HCT116 (cell line): ENCODE measurements at regions not wholly inside any gene's neighbourhood (a gene's known extent, or its start where the extent isn't known, plus 50 kb on each side); places are given as distances from the start of the nearest gene placed in this dataset.

Experiments
- ATAC-seq: fragments of 200-7000 bp; cut with Tn5 transposase; 2 replicates; pipeline ENCODE4 v1.9.1; 2020; ENCODE audit warnings: mild to moderate bottlenecking, moderate library complexity
- BruUV-seq: library from RNA; stranded (reverse); fragments of 400-500 nt; replicated peaks from 2 replicates; lab custom pipeline; 2021; lab: Mats Ljungman, UMichigan
- CTCF ChIA-PET: fragments of 300-600 bp; sonication (Branson Sonifier 250); formaldehyde crosslinking; loops from one replicate; lab custom pipeline; 2021; ENCODE audit warnings: antibody characterized with exemption; lab: Charles Lee
- POLR2A ChIA-PET: fragments of 300-600, 350-600 bp; sonication (Branson Sonifier 250); formaldehyde crosslinking; loops from one replicate; lab custom pipeline; 2021; ENCODE audit warnings: antibody characterized with exemption; lab: Charles Lee
- RAD21 ChIA-PET, 2 experiments: fragments of 300-600 bp; sonication (Branson Sonifier 250); formaldehyde crosslinking; loops; one replicate each; lab custom pipeline; 2023; ENCODE audit warnings: low total read pairs in 2 of 2; ENCODE audit not compliant: uncharacterized antibody in 2 of 2, unreplicated experiment in 2 of 2, low non-redundant PET in 1 of 2; lab: Charles Lee
- DNase-seq: peaks from one replicate; pipeline ENCODE4 v3.0.0-alpha.2; 2010; ENCODE audit warnings: low read depth, low spot score
- H2AFZ ChIP-seq: fragments of 200-600 bp; shearing (Covaris generic), sonication (generic); 2 replicates; pipeline ENCODE4 v1.6.1; 2017; ENCODE audit warnings: low read depth, mixed run types, mixed read lengths, antibody characterized with exemption, low read length; ENCODE audit not compliant: poor library complexity, severe bottlenecking
- H3K27ac ChIP-seq: 2 replicates; pipeline ENCODE4 v1.5.1; 2012; ENCODE audit warnings: low read depth, low read length
- H3K27me3 ChIP-seq: fragments of 200-600 bp; sonication (generic); 2 replicates; pipeline ENCODE4 v1.6.1; 2016; ENCODE audit warnings: mixed run types, low read length, mixed read lengths; ENCODE audit not compliant: insufficient read depth
- H3K36me3 ChIP-seq, 2 experiments: fragments of 200-500 bp in 1 of 2; fragments of 200-600 bp in 1 of 2; sonication (Bioruptor generic) in 1 of 2; sonication (generic) in 1 of 2; 2 replicates each; pipeline versions ENCODE4 v1.5.1 to v1.6.1; 2014 to 2016; ENCODE audit warnings: low read length in 2 of 2, inconsistent platforms in 1 of 2, mixed read lengths in 1 of 2, mixed run types in 1 of 2; ENCODE audit not compliant: insufficient read depth in 2 of 2, control insufficient read depth in 1 of 2
- H3K4me1 ChIP-seq, 2 experiments: fragments of 200-600 bp in 1 of 2; sonication (generic) in 1 of 2; 2 replicates each; pipeline versions ENCODE4 v1.5.1 to v1.6.1; 2012 to 2017; ENCODE audit warnings: low read length in 2 of 2, inconsistent platforms in 1 of 2, mild to moderate bottlenecking in 1 of 2, mixed read lengths in 1 of 2, mixed run types in 1 of 2, moderate library complexity in 1 of 2; ENCODE audit not compliant: insufficient read depth in 2 of 2, control insufficient read depth in 1 of 2
- H3K4me2 ChIP-seq: fragments of 200-600 bp; sonication (generic); 2 replicates; pipeline ENCODE4 v1.6.1; 2017; ENCODE audit warnings: mixed run types, low read length, mixed read lengths
- H3K4me3 ChIP-seq, 2 experiments: fragments of 200-600 bp in 1 of 2; sonication (generic) in 1 of 2; replicated peaks in 1 of 2; 2 replicates each; pipeline ENCODE4 v1.5.1; 2011 to 2016; ENCODE audit warnings: low read length in 2 of 2, control low read depth in 1 of 2, low read depth in 1 of 2, mild to moderate bottlenecking in 1 of 2, mixed read lengths in 1 of 2, mixed run types in 1 of 2
- H3K79me2 ChIP-seq: fragments of 200-600 bp; sonication (generic); 2 replicates; pipeline ENCODE4 v1.6.1; 2017; ENCODE audit warnings: mild to moderate bottlenecking, mixed run types, low read length, moderate library complexity, mixed read lengths; ENCODE audit not compliant: insufficient read depth
- H3K9ac ChIP-seq: fragments of 200-600 bp; sonication (generic); 2 replicates; pipeline ENCODE4 v1.6.1; 2016; ENCODE audit warnings: low read length, mixed read lengths
- H3K9me2 ChIP-seq: fragments of 200-600 bp; sonication (generic), shearing (Covaris generic); 2 replicates; pipeline ENCODE4 v1.6.1; 2017; ENCODE audit warnings: mixed run types, mild to moderate bottlenecking, moderate library complexity; ENCODE audit not compliant: insufficient read depth
- H3K9me3 ChIP-seq, 2 experiments: fragments of 200-500 bp in 1 of 2; fragments of 200-600 bp in 1 of 2; sonication (Bioruptor generic) in 1 of 2; sonication (generic) in 1 of 2; 2 replicates each; pipeline ENCODE4 v1.6.1; 2014 to 2017; ENCODE audit warnings: low read length in 2 of 2, mixed read lengths in 2 of 2, inconsistent platforms in 1 of 2, low read depth in 1 of 2, mild to moderate bottlenecking in 1 of 2, mixed run types in 1 of 2, moderate library complexity in 1 of 2; ENCODE audit not compliant: control insufficient read depth in 1 of 2, insufficient read depth in 1 of 2
- H4K20me1 ChIP-seq: fragments of 200-600 bp; sonication (generic), shearing (Covaris generic); 2 replicates; pipeline ENCODE4 v1.6.1; 2017; ENCODE audit warnings: mixed run types, mild to moderate bottlenecking, moderate library complexity; ENCODE audit not compliant: insufficient read depth
- CBX3 ChIP-seq: IDR thresholded peaks from 2 replicates; pipeline ENCODE4 v1.6.1; 2012; ENCODE audit warnings: low read depth
- CEBPB ChIP-seq: IDR thresholded peaks from 2 replicates; pipeline ENCODE4 v1.6.1; 2012; ENCODE audit warnings: low read depth
- EGR1 ChIP-seq: IDR thresholded peaks from 2 replicates; pipeline ENCODE4 v1.6.1; 2012; ENCODE audit warnings: low read depth
- ELF1 ChIP-seq: IDR thresholded peaks from 2 replicates; pipeline ENCODE4 v1.6.1; 2012; ENCODE audit warnings: low read depth, borderline replicate concordance
- EZH2 ChIP-seq: fragments of 200-600 bp; sonication (generic); IDR thresholded peaks from 2 replicates; pipeline ENCODE4 v1.6.1; 2017; ENCODE audit warnings: antibody characterized with exemption, mixed run types
- EZH2phosphoT487 ChIP-seq: fragments of 200-600 bp; IDR thresholded peaks from 2 replicates; pipeline ENCODE4 v1.6.1; 2018; ENCODE audit warnings: antibody characterized with exemption, borderline replicate concordance
- FOSL1 ChIP-seq: IDR thresholded peaks from 2 replicates; pipeline ENCODE4 v1.6.1; 2012; ENCODE audit warnings: low read depth
- JUND ChIP-seq: IDR thresholded peaks from 2 replicates; pipeline ENCODE4 v1.6.1; 2012
- POLR2A ChIP-seq: IDR thresholded peaks from 2 replicates; pipeline ENCODE4 v1.7.0; 2011; ENCODE audit warnings: borderline replicate concordance; ENCODE audit not compliant: insufficient read depth, insufficient read length; ENCODE audit errors: extremely low read depth
- POLR2AphosphoS5 ChIP-seq: IDR thresholded peaks from 2 replicates; pipeline ENCODE4 v1.6.1; 2011; ENCODE audit warnings: mild to moderate bottlenecking, low read depth, low read length, moderate library complexity
- RAD21 ChIP-seq: IDR thresholded peaks from 2 replicates; pipeline ENCODE4 v1.6.1; 2012; ENCODE audit warnings: low read depth, mild to moderate bottlenecking
- SIN3A ChIP-seq: IDR thresholded peaks from 2 replicates; pipeline ENCODE4 v1.6.1; 2012; ENCODE audit warnings: low read depth
- SP1 ChIP-seq: IDR thresholded peaks from 2 replicates; pipeline ENCODE4 v1.6.1; 2012; ENCODE audit warnings: low read depth
- SRF ChIP-seq: IDR thresholded peaks from 2 replicates; pipeline ENCODE4 v1.6.1; 2012; ENCODE audit warnings: low read depth
- YY1 ChIP-seq: IDR thresholded peaks from 2 replicates; pipeline ENCODE4 v1.6.1; 2011; ENCODE audit warnings: low read length, low read depth, moderate library complexity, mild to moderate bottlenecking; ENCODE audit not compliant: insufficient replicate concordance; ENCODE audit errors: extremely low read depth
- ZFX ChIP-seq: fragments of 450-650 bp; IDR thresholded peaks from 2 replicates; pipeline ENCODE4 v1.6.1; 2017
- ZNF274 ChIP-seq: fragments of 200-500 bp; sonication (Bioruptor generic); IDR thresholded peaks from 2 replicates; pipeline ENCODE4 v1.6.1; 2014; ENCODE audit warnings: mild to moderate bottlenecking, low read depth, low read length, inconsistent platforms
- intact Hi-C: fragments of 100-400 bp; cut with micrococcal nuclease; formaldehyde crosslinking; loops from 2 replicates; pipeline ENCODE4 v1.10.0; 2022
- TF ChIP-seq, protein P1 (sequence below): IDR thresholded peaks from 2 replicates; pipeline ENCODE4 v1.6.1; 2012
- TF ChIP-seq, protein P2 (sequence below), 3 experiments: fragments of 200-600 bp in 1 of 3; sonication (generic) in 1 of 3; IDR thresholded peaks in 2 of 3; conservative IDR thresholded peaks in 1 of 3; 2 replicates each; pipeline ENCODE4 v1.5.1; 2012 to 2017; ENCODE audit warnings: low read depth in 2 of 3, low read length in 2 of 3, antibody characterized with exemption in 1 of 3, borderline replicate concordance in 1 of 3, control low read depth in 1 of 3, mild to moderate bottlenecking in 1 of 3, mixed read lengths in 1 of 3, mixed run types in 1 of 3, moderate library complexity in 1 of 3; ENCODE audit not compliant: insufficient read depth in 1 of 3

DNA sequence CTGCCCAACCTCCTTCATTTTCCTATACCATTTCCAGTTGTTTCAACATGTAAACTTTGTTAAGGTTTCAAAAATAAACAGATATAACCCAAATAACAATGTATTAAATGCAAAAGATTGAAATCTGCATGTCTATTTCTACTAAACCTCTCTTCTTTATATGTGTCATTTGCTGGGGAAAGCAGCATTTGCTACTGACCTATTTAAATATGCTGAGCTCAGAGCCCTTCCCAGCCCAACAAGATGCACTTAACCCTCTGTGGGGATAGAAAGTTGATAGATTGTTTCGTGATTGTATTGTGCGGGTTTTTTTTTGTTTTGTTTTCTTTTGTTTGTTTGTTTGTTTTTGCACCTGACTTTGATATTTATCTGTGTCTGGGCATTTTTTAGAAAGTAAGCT lies 139.5 kb downstream of the UCHL1 start:
- H3K36me3 ChIP-seq: no peaks in the 10 kb centered on the region
- no peak for ATAC-seq
- no TSS peak for BruUV-seq
- H3K4me3 ChIP-seq: no peak overlapping the region
- ChIA-PET RAD21 (no interaction called here), CTCF (no interaction called here), POLR2A (no interaction called here)
- TF ChIP-seq CEBPB (no peak), SP1 (no peak), EZH2phosphoT487 (no peak), SIN3A (no peak), CBX3 (no peak), FOSL1 (no peak), ELF1 (no peak), RAD21 (no peak), POLR2AphosphoS5 (no peak), EZH2 (no peak), SRF (no peak), ZNF274 (no peak), POLR2A (no peak), JUND (no peak), ZFX (no peak), YY1 (no peak), EGR1 (no peak)
- TF ChIP-seq, protein P1, sequence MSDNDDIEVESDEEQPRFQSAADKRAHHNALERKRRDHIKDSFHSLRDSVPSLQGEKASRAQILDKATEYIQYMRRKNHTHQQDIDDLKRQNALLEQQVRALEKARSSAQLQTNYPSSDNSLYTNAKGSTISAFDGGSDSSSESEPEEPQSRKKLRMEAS: no peak
- TF ChIP-seq, protein P2, sequence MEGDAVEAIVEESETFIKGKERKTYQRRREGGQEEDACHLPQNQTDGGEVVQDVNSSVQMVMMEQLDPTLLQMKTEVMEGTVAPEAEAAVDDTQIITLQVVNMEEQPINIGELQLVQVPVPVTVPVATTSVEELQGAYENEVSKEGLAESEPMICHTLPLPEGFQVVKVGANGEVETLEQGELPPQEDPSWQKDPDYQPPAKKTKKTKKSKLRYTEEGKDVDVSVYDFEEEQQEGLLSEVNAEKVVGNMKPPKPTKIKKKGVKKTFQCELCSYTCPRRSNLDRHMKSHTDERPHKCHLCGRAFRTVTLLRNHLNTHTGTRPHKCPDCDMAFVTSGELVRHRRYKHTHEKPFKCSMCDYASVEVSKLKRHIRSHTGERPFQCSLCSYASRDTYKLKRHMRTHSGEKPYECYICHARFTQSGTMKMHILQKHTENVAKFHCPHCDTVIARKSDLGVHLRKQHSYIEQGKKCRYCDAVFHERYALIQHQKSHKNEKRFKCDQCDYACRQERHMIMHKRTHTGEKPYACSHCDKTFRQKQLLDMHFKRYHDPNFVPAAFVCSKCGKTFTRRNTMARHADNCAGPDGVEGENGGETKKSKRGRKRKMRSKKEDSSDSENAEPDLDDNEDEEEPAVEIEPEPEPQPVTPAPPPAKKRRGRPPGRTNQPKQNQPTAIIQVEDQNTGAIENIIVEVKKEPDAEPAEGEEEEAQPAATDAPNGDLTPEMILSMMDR (IDR thresholded peaks at IDR 0.05 in 2 of 3, conservative IDR thresholded peaks at IDR 0.05 in 1 of 3; ENCODE audit: borderline replicate concordance in 1 of 3, insufficient read depth in 1 of 3, low read depth in 2 of 3, low read length in 2 of 3): no peak
- no peak for DNase-seq
- H4K20me1 ChIP-seq: no peaks in the 10 kb centered on the region
- H3K27me3 ChIP-seq: no peaks in the 10 kb centered on the region
- no peak overlapping the region for H3K4me2 ChIP-seq
- no peaks in the 10 kb centered on the region for H3K9me2 ChIP-seq
- H3K79me2 ChIP-seq: no peaks in the 10 kb centered on the region
- H3K27ac ChIP-seq: no peak overlapping the region
- peaks cover 5 to 10% of the 10 kb centered on the region in 2 experiments; a peak in 3 of 4 replicates for H3K4me1 ChIP-seq
- intact Hi-C loops: no loop called here
- H3K9me3 ChIP-seq: no peaks in the 10 kb centered on the region
- no peak overlapping the region for H2AFZ ChIP-seq
- no peak overlapping the region for H3K9ac ChIP-seq
